ENCODE measurements at regions not wholly inside any gene's neighbourhood (a gene's known extent, or its start where the extent isn't known, plus 50 kb on each side); places are given as distances from the start of the nearest gene placed in this dataset.

- Mint-ChIP-seq H3K4me1 (ENCODE audit: low read depth, unreplicated experiment) (no peaks in the 10 kb centered on the region), H3K9me3 (ENCODE audit: low read depth, unreplicated experiment) (no peaks in the 10 kb centered on the region), H3K36me3 (ENCODE audit: insufficient read depth, unreplicated experiment) (no peaks in the 10 kb centered on the region), H3K27ac (ENCODE audit: unreplicated experiment) (no peak overlapping the region), H3K27me3 (ENCODE audit: unreplicated experiment) (no peaks in the 10 kb centered on the region), H3K4me3 (ENCODE audit: low read depth, unreplicated experiment) (no peak overlapping the region)
- intact Hi-C loops (cut with micrococcal nuclease; ENCODE audit: unreplicated experiment), result no loop called here
- no peak for TF ChIP-seq CTCF (IDR thresholded peaks at IDR 0.05; ENCODE audit: unreplicated experiment)
- BruUV-seq (replicated peaks), result no TSS peak
- DNase-seq, result no peak
- CTCF ChIA-PET, result no interaction called here
Measured at GRCh38 chr13:79056706-79057105, 349.3 kb downstream of the RBM26 start.

GRCh38 chr13:79051472-79051871 lies 354.6 kb downstream of the RBM26 start:
- intact Hi-C loops (cut with micrococcal nuclease; ENCODE audit: unreplicated experiment), result no loop called here
- Mint-ChIP-seq H3K9me3 (ENCODE audit: low read depth, unreplicated experiment) (no peaks in the 10 kb centered on the region), H3K4me3 (ENCODE audit: low read depth, unreplicated experiment) (no peak overlapping the region), H3K27me3 (ENCODE audit: unreplicated experiment) (no peaks in the 10 kb centered on the region), H3K4me1 (ENCODE audit: low read depth, unreplicated experiment) (no peaks in the 10 kb centered on the region), H3K36me3 (ENCODE audit: insufficient read depth, unreplicated experiment) (no peaks in the 10 kb centered on the region), H3K27ac (ENCODE audit: unreplicated experiment) (no peak overlapping the region)
- no TSS peak for BruUV-seq (replicated peaks)
- no peak for TF ChIP-seq CTCF (IDR thresholded peaks at IDR 0.05; ENCODE audit: unreplicated experiment)
- CTCF ChIA-PET, result no interaction called here
- no peak for DNase-seq

- Mint-ChIP-seq H3K36me3 (ENCODE audit: insufficient read depth, unreplicated experiment) (no peaks in the 10 kb centered on the region), H3K4me3 (ENCODE audit: low read depth, unreplicated experiment) (no peak overlapping the region), H3K27me3 (ENCODE audit: unreplicated experiment) (no peaks in the 10 kb centered on the region), H3K4me1 (ENCODE audit: low read depth, unreplicated experiment) (no peaks in the 10 kb centered on the region), H3K9me3 (ENCODE audit: low read depth, unreplicated experiment) (no peaks in the 10 kb centered on the region), H3K27ac (ENCODE audit: unreplicated experiment) (no peak overlapping the region)
- no peak for TF ChIP-seq CTCF (IDR thresholded peaks at IDR 0.05; ENCODE audit: unreplicated experiment)
- BruUV-seq (replicated peaks), result no TSS peak
- CTCF ChIA-PET, result no interaction called here
- intact Hi-C loops (cut with micrococcal nuclease; ENCODE audit: unreplicated experiment), result no loop called here
- DNase-seq, result no peak
Measured at GRCh38 chr13:79044415-79044814, 361.6 kb downstream of the RBM26 start.

- no TSS peak for BruUV-seq (replicated peaks)
- TF ChIP-seq CTCF (IDR thresholded peaks at IDR 0.05; ENCODE audit: unreplicated experiment), result no peak
- H3K27me3 Mint-ChIP-seq (ENCODE audit: unreplicated experiment), result no peaks in the 10 kb centered on the region
- no peaks in the 10 kb centered on the region for H3K9me3 Mint-ChIP-seq (ENCODE audit: low read depth, unreplicated experiment)
- no peak for DNase-seq
- H3K4me3 Mint-ChIP-seq (ENCODE audit: low read depth, unreplicated experiment), result no peak overlapping the region
- no peaks in the 10 kb centered on the region for H3K36me3 Mint-ChIP-seq (ENCODE audit: insufficient read depth, unreplicated experiment)
- H3K4me1 Mint-ChIP-seq (ENCODE audit: low read depth, unreplicated experiment), result no peaks in the 10 kb centered on the region
- no peak overlapping the region for H3K27ac Mint-ChIP-seq (ENCODE audit: unreplicated experiment)
- CTCF ChIA-PET, result no interaction called here
- intact Hi-C loops (cut with micrococcal nuclease; ENCODE audit: unreplicated experiment), result no loop called here
Measured at GRCh38 chr13:79043208-79043607, 362.8 kb downstream of the RBM26 start.

GRCh38 chr13:79037197-79037596 lies 368.9 kb downstream of the RBM26 start:
- Mint-ChIP-seq H3K36me3 (ENCODE audit: insufficient read depth, unreplicated experiment) (no peaks in the 10 kb centered on the region), H3K4me3 (ENCODE audit: low read depth, unreplicated experiment) (no peak overlapping the region), H3K4me1 (ENCODE audit: low read depth, unreplicated experiment) (no peaks in the 10 kb centered on the region), H3K27me3 (ENCODE audit: unreplicated experiment) (no peaks in the 10 kb centered on the region), H3K27ac (ENCODE audit: unreplicated experiment) (no peak overlapping the region), H3K9me3 (ENCODE audit: low read depth, unreplicated experiment) (no peaks in the 10 kb centered on the region)
- intact Hi-C loops (cut with micrococcal nuclease; ENCODE audit: unreplicated experiment), result no loop called here
- DNase-seq, result no peak
- TF ChIP-seq CTCF (IDR thresholded peaks at IDR 0.05; ENCODE audit: unreplicated experiment), result no peak
- no TSS peak for BruUV-seq (replicated peaks)
- CTCF ChIA-PET, result no interaction called here
